WTC11 (cell line): ENCODE measurements at regions not wholly inside any gene's neighbourhood (a gene's known extent, or its start where the extent isn't known, plus 50 kb on each side); places are given as distances from the start of the nearest gene placed in this dataset.

Source experiments
- ATAC-seq: fragments of 200-7000 bp; cut with Tn5 transposase; 2 replicates; pipeline ENCODE4 v1.10.0; 2021; ENCODE audit warnings: mild to moderate bottlenecking, moderate library complexity
- CTCF ChIA-PET: fragments of 300-600 bp; sonication (Branson Sonifier 250); formaldehyde crosslinking; loops from one replicate; lab custom pipeline; 2021; ENCODE audit warnings: antibody characterized with exemption; lab: Charles Lee
- POLR2A ChIA-PET: fragments of 350-600 bp; sonication (Branson Sonifier 250); formaldehyde crosslinking; loops from one replicate; lab custom pipeline; 2021; ENCODE audit warnings: antibody characterized with exemption; lab: Charles Lee
- DNase-seq: peaks from one replicate; pipeline ENCODE4 v3.0.0; 2021; ENCODE audit warnings: low spot score
- H3K27ac Mint-ChIP-seq: 2 replicates; pipeline ENCODE4 v1.8.0; 2021; ENCODE audit warnings: mixed read lengths
- H3K27me3 Mint-ChIP-seq: 2 replicates; pipeline ENCODE4 v1.8.0; 2021; ENCODE audit warnings: low read depth, mild to moderate bottlenecking, moderate library complexity, mixed read lengths
- H3K36me3 Mint-ChIP-seq: 2 replicates; pipeline ENCODE4 v1.8.0; 2021; ENCODE audit warnings: mixed read lengths
- H3K4me1 Mint-ChIP-seq: 2 replicates; pipeline ENCODE4 v1.8.0; 2022; ENCODE audit warnings: mixed read lengths
- H3K4me3 Mint-ChIP-seq: 2 replicates; pipeline ENCODE4 v1.8.0; 2021; ENCODE audit warnings: mild to moderate bottlenecking, moderate library complexity, mixed read lengths
- H3K9me3 Mint-ChIP-seq: 2 replicates; pipeline ENCODE4 v1.8.0; 2021; ENCODE audit warnings: mixed read lengths
- EMX1 ChIP-seq: fragments of 250-450 bp; sonication (Bioruptor Pico); IDR thresholded peaks from 2 replicates; pipeline ENCODE4 v1.8.0; 2021; ENCODE audit warnings: mild to moderate bottlenecking
- ESRRA ChIP-seq: sonication (generic); formaldehyde crosslinking; IDR thresholded peaks from 2 replicates; pipeline ENCODE4 v1.8.1; 2022; ENCODE audit warnings: mild to moderate bottlenecking, missing genetic modification reagents, borderline replicate concordance
- ETV6 ChIP-seq: sonication (generic); formaldehyde crosslinking; IDR thresholded peaks from 2 replicates; pipeline ENCODE4 v1.8.1; 2022; ENCODE audit warnings: mild to moderate bottlenecking, missing genetic modification reagents
- FOXP1 ChIP-seq: sonication (generic); formaldehyde crosslinking; IDR thresholded peaks from 2 replicates; pipeline ENCODE4 v1.8.0; 2022; ENCODE audit warnings: missing genetic modification reagents, mild to moderate bottlenecking, moderate library complexity, borderline replicate concordance
- GABPB1 ChIP-seq: sonication (generic); formaldehyde crosslinking; IDR thresholded peaks from 2 replicates; pipeline ENCODE4 v1.8.1; 2023; ENCODE audit warnings: mild to moderate bottlenecking, missing genetic modification reagents
- GTF2I ChIP-seq: fragments of 250-450 bp; sonication (Bioruptor Pico); conservative IDR thresholded peaks from 2 replicates; pipeline ENCODE4 v1.4.0; 2021; ENCODE audit warnings: mild to moderate bottlenecking
- IRF2 ChIP-seq: sonication (generic); formaldehyde crosslinking; IDR thresholded peaks from 2 replicates; pipeline ENCODE4 v1.8.0; 2022; ENCODE audit warnings: low read depth, missing genetic modification reagents, borderline replicate concordance
- KAT7 ChIP-seq: sonication (generic); formaldehyde crosslinking; IDR thresholded peaks from 2 replicates; pipeline ENCODE4 v1.8.1; 2023; ENCODE audit warnings: missing genetic modification reagents, mild to moderate bottlenecking, borderline replicate concordance
- NFATC4 ChIP-seq: fragments of 250-450 bp; sonication (Bioruptor Pico); IDR thresholded peaks from 2 replicates; pipeline ENCODE4 v1.9.0; 2021; ENCODE audit warnings: mild to moderate bottlenecking
- RELA ChIP-seq: sonication (generic); formaldehyde crosslinking; IDR thresholded peaks from 2 replicates; pipeline ENCODE4 v1.8.1; 2022; ENCODE audit warnings: missing genetic modification reagents, mild to moderate bottlenecking, borderline replicate concordance
- SP1 ChIP-seq: sonication (generic); formaldehyde crosslinking; conservative IDR thresholded peaks from 2 replicates; pipeline ENCODE4 v1.8.1; 2022; ENCODE audit warnings: missing genetic modification reagents
- ZNF263 ChIP-seq: sonication (generic); formaldehyde crosslinking; IDR thresholded peaks from 2 replicates; pipeline ENCODE4 v1.8.1; 2022; ENCODE audit warnings: low read depth, mild to moderate bottlenecking, moderate library complexity, missing genetic modification reagents
- ZNF317 ChIP-seq: sonication (generic); formaldehyde crosslinking; IDR thresholded peaks from 2 replicates; pipeline ENCODE4 v1.8.1; 2023; ENCODE audit warnings: low read depth, mild to moderate bottlenecking, moderate library complexity, missing genetic modification reagents, borderline replicate concordance
- ZNF416 ChIP-seq: fragments of 250-450 bp; sonication (Bioruptor Pico); IDR thresholded peaks from 2 replicates; pipeline ENCODE4 v1.9.0; 2021; ENCODE audit warnings: mild to moderate bottlenecking, inconsistent platforms
- ZNF423 ChIP-seq: fragments of 250-450 bp; sonication (Bioruptor Pico); IDR thresholded peaks from 2 replicates; pipeline ENCODE4 v2.1.2; 2022; ENCODE audit warnings: mild to moderate bottlenecking, moderate library complexity
- ZNF512 ChIP-seq: sonication (generic); formaldehyde crosslinking; IDR thresholded peaks from 2 replicates; pipeline ENCODE4 v1.8.1; 2022; ENCODE audit warnings: missing genetic modification reagents, borderline replicate concordance
- ZNF532 ChIP-seq: fragments of 250-450 bp; sonication (Bioruptor Pico); IDR thresholded peaks from 2 replicates; pipeline ENCODE4 v1.9.0; 2021; ENCODE audit warnings: mild to moderate bottlenecking, borderline replicate concordance
- TF ChIP-seq, protein P1 (sequence below): sonication (generic); formaldehyde crosslinking; IDR thresholded peaks from 2 replicates; pipeline ENCODE4 v1.8.1; 2023; ENCODE audit warnings: mild to moderate bottlenecking, missing genetic modification reagents, borderline replicate concordance
- TF ChIP-seq, protein P2 (sequence below): sonication (generic); formaldehyde crosslinking; IDR thresholded peaks from 2 replicates; pipeline ENCODE4 v1.8.1; 2022; ENCODE audit warnings: mild to moderate bottlenecking, missing genetic modification reagents, moderate library complexity, borderline replicate concordance
- TF ChIP-seq, protein P3 (sequence below): sonication (generic); formaldehyde crosslinking; IDR thresholded peaks from 2 replicates; pipeline ENCODE4 v1.8.1; 2022; ENCODE audit warnings: low read depth, mild to moderate bottlenecking, moderate library complexity, missing genetic modification reagents, borderline replicate concordance

GRCh38 chr1:199780091-199780490, 247.4 kb upstream of the NR5A2 start:
- H3K4me1 Mint-ChIP-seq, result peaks cover 22% of the 10 kb centered on the region
- no peak overlapping the region for H3K4me3 Mint-ChIP-seq
- no peak for TF ChIP-seq NFATC4 (CRISPR knock-in tag)
- TF ChIP-seq FOXP1 (CRISPR knock-in tag), result no peak
- no peak for TF ChIP-seq ZNF263 (CRISPR knock-in tag)
- TF ChIP-seq, protein P1, sequence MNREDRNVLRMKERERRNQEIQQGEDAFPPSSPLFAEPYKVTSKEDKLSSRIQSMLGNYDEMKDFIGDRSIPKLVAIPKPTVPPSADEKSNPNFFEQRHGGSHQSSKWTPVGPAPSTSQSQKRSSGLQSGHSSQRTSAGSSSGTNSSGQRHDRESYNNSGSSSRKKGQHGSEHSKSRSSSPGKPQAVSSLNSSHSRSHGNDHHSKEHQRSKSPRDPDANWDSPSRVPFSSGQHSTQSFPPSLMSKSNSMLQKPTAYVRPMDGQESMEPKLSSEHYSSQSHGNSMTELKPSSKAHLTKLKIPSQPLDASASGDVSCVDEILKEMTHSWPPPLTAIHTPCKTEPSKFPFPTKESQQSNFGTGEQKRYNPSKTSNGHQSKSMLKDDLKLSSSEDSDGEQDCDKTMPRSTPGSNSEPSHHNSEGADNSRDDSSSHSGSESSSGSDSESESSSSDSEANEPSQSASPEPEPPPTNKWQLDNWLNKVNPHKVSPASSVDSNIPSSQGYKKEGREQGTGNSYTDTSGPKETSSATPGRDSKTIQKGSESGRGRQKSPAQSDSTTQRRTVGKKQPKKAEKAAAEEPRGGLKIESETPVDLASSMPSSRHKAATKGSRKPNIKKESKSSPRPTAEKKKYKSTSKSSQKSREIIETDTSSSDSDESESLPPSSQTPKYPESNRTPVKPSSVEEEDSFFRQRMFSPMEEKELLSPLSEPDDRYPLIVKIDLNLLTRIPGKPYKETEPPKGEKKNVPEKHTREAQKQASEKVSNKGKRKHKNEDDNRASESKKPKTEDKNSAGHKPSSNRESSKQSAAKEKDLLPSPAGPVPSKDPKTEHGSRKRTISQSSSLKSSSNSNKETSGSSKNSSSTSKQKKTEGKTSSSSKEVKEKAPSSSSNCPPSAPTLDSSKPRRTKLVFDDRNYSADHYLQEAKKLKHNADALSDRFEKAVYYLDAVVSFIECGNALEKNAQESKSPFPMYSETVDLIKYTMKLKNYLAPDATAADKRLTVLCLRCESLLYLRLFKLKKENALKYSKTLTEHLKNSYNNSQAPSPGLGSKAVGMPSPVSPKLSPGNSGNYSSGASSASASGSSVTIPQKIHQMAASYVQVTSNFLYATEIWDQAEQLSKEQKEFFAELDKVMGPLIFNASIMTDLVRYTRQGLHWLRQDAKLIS (CRISPR knock-in tag), result no peak
- TF ChIP-seq ESRRA (CRISPR knock-in tag), result no peak
- TF ChIP-seq GTF2I (CRISPR knock-in tag), result no peak
- TF ChIP-seq GABPB1, result no peak
- TF ChIP-seq ZNF416 (CRISPR knock-in tag), result no peak
- TF ChIP-seq ZNF317, result no peak
- TF ChIP-seq, protein P2, sequence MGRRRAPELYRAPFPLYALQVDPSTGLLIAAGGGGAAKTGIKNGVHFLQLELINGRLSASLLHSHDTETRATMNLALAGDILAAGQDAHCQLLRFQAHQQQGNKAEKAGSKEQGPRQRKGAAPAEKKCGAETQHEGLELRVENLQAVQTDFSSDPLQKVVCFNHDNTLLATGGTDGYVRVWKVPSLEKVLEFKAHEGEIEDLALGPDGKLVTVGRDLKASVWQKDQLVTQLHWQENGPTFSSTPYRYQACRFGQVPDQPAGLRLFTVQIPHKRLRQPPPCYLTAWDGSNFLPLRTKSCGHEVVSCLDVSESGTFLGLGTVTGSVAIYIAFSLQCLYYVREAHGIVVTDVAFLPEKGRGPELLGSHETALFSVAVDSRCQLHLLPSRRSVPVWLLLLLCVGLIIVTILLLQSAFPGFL (CRISPR knock-in tag), result no peak
- TF ChIP-seq, protein P3, sequence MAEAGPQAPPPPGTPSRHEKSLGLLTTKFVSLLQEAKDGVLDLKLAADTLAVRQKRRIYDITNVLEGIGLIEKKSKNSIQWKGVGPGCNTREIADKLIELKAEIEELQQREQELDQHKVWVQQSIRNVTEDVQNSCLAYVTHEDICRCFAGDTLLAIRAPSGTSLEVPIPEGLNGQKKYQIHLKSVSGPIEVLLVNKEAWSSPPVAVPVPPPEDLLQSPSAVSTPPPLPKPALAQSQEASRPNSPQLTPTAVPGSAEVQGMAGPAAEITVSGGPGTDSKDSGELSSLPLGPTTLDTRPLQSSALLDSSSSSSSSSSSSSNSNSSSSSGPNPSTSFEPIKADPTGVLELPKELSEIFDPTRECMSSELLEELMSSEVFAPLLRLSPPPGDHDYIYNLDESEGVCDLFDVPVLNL (CRISPR knock-in tag), result no peak
- TF ChIP-seq ZNF512, result no peak
- no peak for TF ChIP-seq SP1 (CRISPR knock-in tag)
- no peak for TF ChIP-seq ZNF532 (CRISPR knock-in tag)
- TF ChIP-seq ZNF423 (CRISPR knock-in tag), result no peak
- no peak for TF ChIP-seq RELA (CRISPR knock-in tag)
- no peak for TF ChIP-seq IRF2 (CRISPR knock-in tag)
- TF ChIP-seq EMX1 (CRISPR knock-in tag), result no peak
- TF ChIP-seq KAT7 (CRISPR knock-in tag), result no peak
- TF ChIP-seq ETV6 (CRISPR knock-in tag), result no peak
- ChIA-PET CTCF (no interaction called here), POLR2A (no interaction called here)
- no peak for DNase-seq
- H3K36me3 Mint-ChIP-seq, result no peaks in the 10 kb centered on the region
- peaks cover 6% of the 10 kb centered on the region for H3K9me3 Mint-ChIP-seq
- H3K27ac Mint-ChIP-seq, result no peak overlapping the region
- H3K27me3 Mint-ChIP-seq, result no peaks in the 10 kb centered on the region
- no peak for ATAC-seq
